ENCODE measurements at regions not wholly inside any gene's neighbourhood (a gene's known extent, or its start where the extent isn't known, plus 50 kb on each side); places are given as distances from the start of the nearest gene placed in this dataset.

GRCh38 chr2:48157150-48157549 is 157.3 kb upstream of the FOXN2 start:
- TF ChIP-seq EZH2 (IDR thresholded peaks at IDR 0.05; ENCODE audit: insufficient read depth, poor library complexity, severe bottlenecking) (no peak), EZH2phosphoT487 (IDR thresholded peaks at IDR 0.05; ENCODE audit: insufficient read depth, low read depth) (no peak)

Data from GM23248 (cell line).